WI38 (cell line): ENCODE measurements at regions not wholly inside any gene's neighbourhood (a gene's known extent, or its start where the extent isn't known, plus 50 kb on each side); places are given as distances from the start of the nearest gene placed in this dataset.

ENCODE experiments used
- H3K4me3 ChIP-seq: 2 replicates; pipeline ENCODE4 v1.5.1; 2011; ENCODE audit warnings: low read depth, mild to moderate bottlenecking, control low read depth, low read length
- CTCF ChIP-seq: IDR thresholded peaks from 2 replicates; pipeline ENCODE4 v1.5.1; 2012; ENCODE audit warnings: low read depth, mild to moderate bottlenecking, control low read depth, low read length

- no peak overlapping the region for H3K4me3 ChIP-seq
- TF ChIP-seq CTCF: no peak
These were observed 607.5 kb upstream of the REG3G start for GRCh38 chr2:78418021-78418420.

- no peak for TF ChIP-seq CTCF
- no peak overlapping the region for H3K4me3 ChIP-seq
These were observed 605.4 kb upstream of the REG3G start for GRCh38 chr2:78420132-78420531.

DNA sequence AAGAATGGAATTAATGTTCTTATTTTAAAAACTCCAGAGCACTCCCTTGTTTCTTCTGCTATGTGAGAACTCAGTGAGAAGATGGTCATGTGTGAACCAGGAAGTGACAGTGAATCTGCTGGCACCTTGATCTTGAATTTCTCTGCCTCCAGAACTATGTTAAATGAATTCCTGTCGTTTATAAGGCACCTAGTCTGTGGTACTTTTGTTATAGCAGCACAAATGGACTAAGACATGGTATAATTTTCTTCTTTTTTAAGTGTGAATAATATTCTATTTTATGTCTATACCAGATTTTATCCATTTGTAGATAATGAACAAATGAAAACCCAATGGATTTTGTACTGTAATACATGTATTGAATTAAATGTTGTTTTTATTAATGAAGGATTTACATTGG lies 601.9 kb upstream of the REG3G start:
- H3K4me3 ChIP-seq: no peak overlapping the region
- no peak for TF ChIP-seq CTCF

DNA sequence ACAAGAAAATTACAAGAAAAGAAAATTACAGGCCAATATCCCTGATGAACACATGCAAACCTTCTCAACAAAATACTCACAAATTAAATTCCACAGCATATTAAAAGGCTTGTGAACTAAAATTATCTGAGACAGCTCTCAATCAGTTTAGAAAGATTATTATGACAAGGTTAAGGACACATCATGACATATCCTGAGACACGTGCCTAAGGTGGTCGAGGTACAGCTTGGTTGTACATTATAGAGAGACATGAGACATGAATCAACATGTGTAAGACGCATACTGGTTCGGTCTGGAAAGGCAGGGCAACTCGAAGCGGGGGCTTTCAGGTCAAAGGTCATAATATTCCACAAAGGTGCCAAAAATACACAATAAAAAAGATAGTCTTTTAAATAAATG lies 598.3 kb upstream of the REG3G start:
- no peak for TF ChIP-seq CTCF
- H3K4me3 ChIP-seq: no peak overlapping the region

GRCh38 chr2:78431241-78431640 lies 594.3 kb upstream of the REG3G start:
- TF ChIP-seq CTCF: no peak
- H3K4me3 ChIP-seq: no peak overlapping the region

DNA sequence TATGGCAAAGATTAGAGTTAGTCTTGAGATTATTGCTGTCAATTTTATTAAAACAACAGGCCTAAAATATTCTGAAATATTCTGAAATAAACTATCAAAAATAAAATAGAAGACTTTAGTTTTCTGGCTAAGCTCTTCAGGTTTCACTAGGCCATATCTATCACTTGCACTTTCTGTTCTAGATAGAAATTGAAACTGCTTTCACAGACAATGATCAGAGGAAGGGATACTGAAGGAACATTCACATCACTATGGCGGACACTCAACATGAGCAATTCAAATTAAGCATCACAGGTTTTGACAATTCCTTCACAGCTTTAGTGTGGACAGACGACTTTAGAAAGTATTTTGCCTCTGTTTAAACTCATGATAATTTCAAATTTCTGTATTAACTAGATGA lies 586.4 kb upstream of the REG3G start:
- H3K4me3 ChIP-seq: no peak overlapping the region
- no peak for TF ChIP-seq CTCF

- H3K4me3 ChIP-seq: no peak overlapping the region
- TF ChIP-seq CTCF: no peak
These were observed 569.9 kb upstream of the REG3G start for GRCh38 chr2:78455586-78455985.
